HFF-Myc (cell line): ENCODE measurements at regions not wholly inside any gene's neighbourhood (a gene's known extent, or its start where the extent isn't known, plus 50 kb on each side); places are given as distances from the start of the nearest gene placed in this dataset.

ENCODE experiments used
- DNase-seq: peaks from one replicate; pipeline ENCODE4 v3.0.0-alpha.2; 2011; ENCODE audit warnings: low read depth; ENCODE audit errors: extremely low read depth
- H3K4me3 ChIP-seq: replicated peaks from 2 replicates; pipeline ENCODE4 v1.5.1; 2011; ENCODE audit warnings: low read depth, mild to moderate bottlenecking, control low read depth, low read length
- CTCF ChIP-seq: IDR thresholded peaks from 2 replicates; pipeline ENCODE4 v1.5.1; 2012; ENCODE audit warnings: mild to moderate bottlenecking, low read depth, low read length, control low read depth; ENCODE audit errors: missing control alignments

GRCh38 chr10:30750971-30751677 lies 121.6 kb upstream of the LYZL2 start:
- no peak for DNase-seq
- no peak overlapping the region for H3K4me3 ChIP-seq
- no peak for TF ChIP-seq CTCF

GRCh38 chr10:30749385-30749784 lies 119.8 kb upstream of the LYZL2 start:
- DNase-seq = no peak
- no peak for TF ChIP-seq CTCF
- no peak overlapping the region for H3K4me3 ChIP-seq

GRCh38 chr10:30748152-30748973 lies 118.8 kb upstream of the LYZL2 start:
- no peak overlapping the region for H3K4me3 ChIP-seq
- DNase-seq = no peak
- no peak for TF ChIP-seq CTCF

GRCh38 chr10:30747633-30748032 lies 118.1 kb upstream of the LYZL2 start:
- no peak for TF ChIP-seq CTCF
- DNase-seq = no peak
- H3K4me3 ChIP-seq = no peak overlapping the region

GRCh38 chr10:30745953-30746352 lies 116.4 kb upstream of the LYZL2 start:
- no peak for DNase-seq
- no peak for TF ChIP-seq CTCF
- H3K4me3 ChIP-seq = no peak overlapping the region

- no peak overlapping the region for H3K4me3 ChIP-seq
- DNase-seq = no peak
- TF ChIP-seq CTCF = no peak
Measured at GRCh38 chr10:30744106-30744505, 114.6 kb upstream of the LYZL2 start.
